Activated CD8-positive, alpha-beta memory T cell treated with anti-CD3 and anti-CD28 coated beads, Interleukin-2, amount 50 U/mL, for 4 hours (primary cell): ENCODE measurements at regions not wholly inside any gene's neighbourhood (a gene's known extent, or its start where the extent isn't known, plus 50 kb on each side); places are given as distances from the start of the nearest gene placed in this dataset.

ENCODE experiments used
- DNase-seq: peaks from one replicate; pipeline ENCODE4 v3.0.0-alpha.2; 2020

GRCh38 chr9:29778281-29778849 is 2205.1 kb upstream of the C9orf72 start:
- no peak for DNase-seq

- DNase-seq = no peak
These were observed 2220.7 kb upstream of the C9orf72 start for GRCh38 chr9:29793970-29794369.

- no peak for DNase-seq
These were observed 2223.1 kb upstream of the C9orf72 start for GRCh38 chr9:29796291-29796952.

- DNase-seq = no peak
These were observed 2225.3 kb upstream of the C9orf72 start for GRCh38 chr9:29798599-29798998.

- no peak for DNase-seq
These were observed 2225.9 kb upstream of the C9orf72 start for GRCh38 chr9:29799227-29799626.

GRCh38 chr9:29800821-29801220 is 2227.5 kb upstream of the C9orf72 start:
- no peak for DNase-seq

GRCh38 chr9:29802454-29802853 is 2229.2 kb upstream of the C9orf72 start:
- no peak for DNase-seq

GRCh38 chr9:29806937-29807618 is 2233.8 kb upstream of the C9orf72 start:
- DNase-seq = no peak

GRCh38 chr9:29816954-29817703 is 2243.8 kb upstream of the C9orf72 start:
- DNase-seq = no peak

- no peak for DNase-seq
These were observed 2249.2 kb upstream of the C9orf72 start for GRCh38 chr9:29822458-29822857.

- no peak for DNase-seq
These were observed 2253.1 kb upstream of the C9orf72 start for GRCh38 chr9:29826421-29826820.

- no peak for DNase-seq
These were observed 2257.5 kb upstream of the C9orf72 start for GRCh38 chr9:29830821-29831220.

GRCh38 chr9:29838491-29839020 is 2265.3 kb upstream of the C9orf72 start:
- DNase-seq = no peak

GRCh38 chr9:29844251-29844650 is 2271.0 kb upstream of the C9orf72 start:
- no peak for DNase-seq

- DNase-seq = no peak
These were observed 2277.4 kb upstream of the C9orf72 start for GRCh38 chr9:29850664-29851063.

- no peak for DNase-seq
These were observed 2288.5 kb upstream of the C9orf72 start for GRCh38 chr9:29861803-29862202.

- DNase-seq = no peak
These were observed 2292.6 kb upstream of the C9orf72 start for GRCh38 chr9:29865764-29866313.

GRCh38 chr9:29866556-29866955 is 2293.3 kb upstream of the C9orf72 start:
- DNase-seq = no peak

GRCh38 chr9:29873579-29873978 is 2300.3 kb upstream of the C9orf72 start:
- DNase-seq = no peak

GRCh38 chr9:29875547-29875946 is 2302.3 kb upstream of the C9orf72 start:
- DNase-seq = no peak

- no peak for DNase-seq
These were observed 2309.5 kb upstream of the C9orf72 start for GRCh38 chr9:29882767-29883166.

GRCh38 chr9:29906065-29906464 is 2332.8 kb upstream of the C9orf72 start:
- no peak for DNase-seq

GRCh38 chr9:29928072-29928471 is 2354.8 kb upstream of the C9orf72 start:
- no peak for DNase-seq
